SK-N-SH (cell line): ENCODE measurements at regions not wholly inside any gene's neighbourhood (a gene's known extent, or its start where the extent isn't known, plus 50 kb on each side); places are given as distances from the start of the nearest gene placed in this dataset.
A peak's percentile ranks its signal among the peaks of the same experiment; 100 is the strongest.

Experiments
- CTCF ChIA-PET: fragments of 300-600, 350-600 bp; formaldehyde crosslinking; extraction: SDS; loops from one replicate; lab custom pipeline; 2021; lab: Yijun Ruan, JAX
- POLR2A ChIA-PET: fragments of 350-600 bp; sonication (Branson Sonifier 250); formaldehyde crosslinking; extraction: SDS; loops from one replicate; lab custom pipeline; 2020; ENCODE audit warnings: antibody characterized with exemption, inconsistent platforms; lab: Yijun Ruan, JAX
- DNase-seq: peaks from one replicate; pipeline ENCODE4 v3.0.0; 2012
- H2AFZ ChIP-seq: fragments of 200-600 bp; sonication (generic); 2 replicates; pipeline ENCODE4 v1.8.1; 2016; ENCODE audit warnings: antibody characterized with exemption, mild to moderate bottlenecking, low read depth
- H3F3A ChIP-seq: fragments of 200-600 bp; sonication (generic); replicated peaks from 2 replicates; pipeline ENCODE3; 2016; ENCODE audit warnings: antibody characterized with exemption, mild to moderate bottlenecking; ENCODE audit not compliant: insufficient read depth
- H3K27ac ChIP-seq, 2 experiments: fragments of 200-500 bp in 1 of 2; fragments of 200-600 bp in 1 of 2; sonication (Bioruptor generic) in 1 of 2; sonication (generic), shearing (Covaris generic) in 1 of 2; 2 replicates each; pipeline versions ENCODE4 v1.5.1 to v1.6.1; 2014 to 2016; ENCODE audit warnings: low read depth in 2 of 2, inconsistent platforms in 1 of 2, low read length in 1 of 2, mild to moderate bottlenecking in 1 of 2, mixed read lengths in 1 of 2
- H3K27me3 ChIP-seq: fragments of 200-600 bp; sonication (generic), shearing (Covaris generic); 2 replicates; pipeline ENCODE4 v1.6.1; 2016; ENCODE audit warnings: mixed run types; ENCODE audit not compliant: insufficient read depth
- H3K36me3 ChIP-seq, 2 experiments: fragments of 200-500 bp in 1 of 2; fragments of 200-600 bp in 1 of 2; sonication (Bioruptor generic) in 1 of 2; sonication (generic) in 1 of 2; replicated peaks in 1 of 2; 2 replicates each; pipeline versions ENCODE3 to v1.5.1; 2014 to 2016; ENCODE audit warnings: low read length in 1 of 2, mild to moderate bottlenecking in 1 of 2; ENCODE audit not compliant: insufficient read depth in 2 of 2, control insufficient read depth in 1 of 2
- H3K4me1 ChIP-seq, 2 experiments: fragments of 200-500 bp in 1 of 2; fragments of 200-600 bp in 1 of 2; sonication (Bioruptor generic) in 1 of 2; sonication (generic), shearing (Covaris generic) in 1 of 2; 2 replicates each; pipeline versions ENCODE4 v1.5.1 to v1.6.1; 2014 to 2016; ENCODE audit warnings: low read depth in 1 of 2, low read length in 1 of 2, mixed run types in 1 of 2; ENCODE audit not compliant: insufficient read depth in 2 of 2, control insufficient read depth in 1 of 2
- H3K4me2 ChIP-seq: fragments of 200-600 bp; sonication (generic), shearing (Covaris generic); 2 replicates; pipeline ENCODE4 v1.6.1; 2017; ENCODE audit warnings: mixed run types
- H3K4me3 ChIP-seq, 2 experiments: fragments of 200-500 bp in 1 of 2; fragments of 200-600 bp in 1 of 2; sonication (Bioruptor generic) in 1 of 2; sonication (generic), shearing (Covaris generic) in 1 of 2; 2 replicates each; pipeline versions ENCODE4 v1.5.1 to v1.8.1; 2014 to 2016; ENCODE audit warnings: low read depth in 2 of 2, inconsistent platforms in 1 of 2, low read length in 1 of 2, mild to moderate bottlenecking in 1 of 2, mixed read lengths in 1 of 2, moderate library complexity in 1 of 2
- H3K79me2 ChIP-seq: fragments of 200-600 bp; sonication (generic); 2 replicates; pipeline ENCODE4 v1.8.1; 2017; ENCODE audit warnings: mild to moderate bottlenecking; ENCODE audit not compliant: insufficient read depth
- H3K9ac ChIP-seq: fragments of 200-600 bp; sonication (generic); 2 replicates; pipeline ENCODE4 v1.6.1; 2017; ENCODE audit warnings: mixed run types
- H3K9me2 ChIP-seq: fragments of 200-600 bp; sonication (generic); 2 replicates; pipeline ENCODE4 v1.6.1; 2017; ENCODE audit warnings: mixed run types
- H3K9me3 ChIP-seq: fragments of 200-600 bp; sonication (generic); 2 replicates; pipeline ENCODE4 v1.6.1; 2017; ENCODE audit warnings: mixed run types, mild to moderate bottlenecking, moderate library complexity
- H4K20me1 ChIP-seq: fragments of 200-600 bp; sonication (generic); 2 replicates; pipeline ENCODE4 v1.6.1; 2017; ENCODE audit warnings: mild to moderate bottlenecking, mixed run types; ENCODE audit not compliant: insufficient read depth
- EP300 ChIP-seq, 2 experiments: IDR thresholded peaks; 2 replicates each; pipeline versions ENCODE4 v1.4.0 to v1.6.1; 2012; ENCODE audit warnings: borderline replicate concordance in 1 of 2, low read depth in 1 of 2, low read length in 1 of 2
- EZH2phosphoT487 ChIP-seq: fragments of 200-600 bp; sonication (generic); IDR thresholded peaks from 2 replicates; pipeline ENCODE4 v1.6.1; 2017; ENCODE audit warnings: low read depth, mixed run types, mild to moderate bottlenecking, antibody characterized with exemption, moderate library complexity, borderline replicate concordance
- FOSL2 ChIP-seq: IDR thresholded peaks from 2 replicates; pipeline ENCODE4 v1.4.0; 2012; ENCODE audit warnings: low read depth, mild to moderate bottlenecking, moderate library complexity, borderline replicate concordance
- FOXJ3 ChIP-seq: sonication (generic); formaldehyde crosslinking; IDR thresholded peaks from 2 replicates; pipeline ENCODE4 v1.5.1; 2020; ENCODE audit warnings: mild to moderate bottlenecking, missing genetic modification reagents
- GABPA ChIP-seq: IDR thresholded peaks from 2 replicates; pipeline ENCODE4 v1.4.0; 2012; ENCODE audit warnings: low read depth, mild to moderate bottlenecking
- GATA2 ChIP-seq: sonication (generic); formaldehyde crosslinking; IDR thresholded peaks from 2 replicates; pipeline ENCODE4 v1.5.0; 2020; ENCODE audit warnings: mild to moderate bottlenecking, missing genetic modification reagents
- MEF2A ChIP-seq: IDR thresholded peaks from 2 replicates; pipeline ENCODE4 v1.4.0; 2012; ENCODE audit warnings: low read depth, borderline replicate concordance
- RFX5 ChIP-seq: IDR thresholded peaks from 2 replicates; pipeline ENCODE4 v1.6.1; 2012; ENCODE audit warnings: mild to moderate bottlenecking, improper control_type of control experiment, low read length
- RXRA ChIP-seq: IDR thresholded peaks from 2 replicates; pipeline ENCODE4 v1.4.0; 2012; ENCODE audit warnings: low read depth, mild to moderate bottlenecking, borderline replicate concordance
- WGBS: methylation state at CpG from one replicate; pipeline ENCODE4 v1.1.6; 2017; ENCODE audit warnings: low lambda C conversion rate; 5-methylcytosine and 5-hydroxymethylcytosine counted together
- TF ChIP-seq, protein P1 (sequence below): IDR thresholded peaks from 2 replicates; pipeline ENCODE4 v1.4.0; 2012; ENCODE audit warnings: low read depth, borderline replicate concordance
- TF ChIP-seq, protein P2 (sequence below): fragments of 150-350 bp; IDR thresholded peaks from 2 replicates; pipeline ENCODE4 v1.6.1; 2017; ENCODE audit warnings: antibody characterized with exemption, low read length, low read depth, borderline replicate concordance
- TF ChIP-seq, protein P3 (sequence below): IDR thresholded peaks from 2 replicates; pipeline ENCODE4 v1.4.0; 2012; ENCODE audit warnings: low read depth, borderline replicate concordance
- TF ChIP-seq, protein P4 (sequence below): IDR thresholded peaks from 2 replicates; pipeline ENCODE4; 2012

DNA sequence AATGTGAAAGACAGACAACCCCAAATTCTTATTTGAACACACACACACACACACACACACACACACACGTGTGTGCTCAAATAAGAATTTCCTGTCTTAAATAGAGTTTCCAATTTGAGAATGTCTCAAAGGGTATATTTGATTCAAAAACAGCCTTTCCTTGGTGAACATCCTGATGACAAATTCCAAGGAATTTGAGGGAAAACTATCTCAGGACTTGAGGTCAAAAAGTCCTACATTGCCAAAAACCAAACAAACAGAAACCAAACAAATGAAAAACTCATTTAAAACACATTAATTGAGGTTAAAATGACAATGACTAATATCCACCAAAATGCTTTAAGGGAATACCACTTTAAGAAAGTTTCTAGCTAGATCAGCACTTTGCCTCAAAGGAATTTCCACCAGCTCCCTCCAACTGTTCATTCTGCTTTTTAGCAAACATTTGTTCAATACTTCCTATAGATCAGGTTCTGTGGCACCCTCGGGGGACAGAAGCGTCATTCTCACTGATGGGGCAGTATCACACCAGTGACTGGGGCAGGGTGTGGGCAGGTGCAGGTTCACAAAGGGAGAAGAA, 232.1 kb upstream of the TRIB2 start:
- Histone ChIP-seq H3K9me2 (no peaks in the 10 kb centered on the region), H3K36me3 (no peaks in the 10 kb centered on the region), H4K20me1 (no peaks in the 10 kb centered on the region), H3K79me2 (no peaks in the 10 kb centered on the region), H2AFZ (no peak overlapping the region), H3K9me3 (no peaks in the 10 kb centered on the region), H3K4me1 (peaks cover 4 to 15% of the 10 kb centered on the region in 2 experiments; a peak in 3 of 4 replicates), H3K27me3 (no peaks in the 10 kb centered on the region), H3F3A (peaks cover 5% of the 10 kb centered on the region), H3K27ac (peak overlapping the region in 1 of 2 experiments; percentile 1; a peak in 1 of 4 replicates), H3K4me2 (no peak overlapping the region), H3K9ac (no peak overlapping the region), H3K4me3 (no peak overlapping the region)
- POLR2A ChIA-PET = no interaction called here
- CTCF ChIA-PET = no interaction called here
- TF ChIP-seq, protein P1, sequence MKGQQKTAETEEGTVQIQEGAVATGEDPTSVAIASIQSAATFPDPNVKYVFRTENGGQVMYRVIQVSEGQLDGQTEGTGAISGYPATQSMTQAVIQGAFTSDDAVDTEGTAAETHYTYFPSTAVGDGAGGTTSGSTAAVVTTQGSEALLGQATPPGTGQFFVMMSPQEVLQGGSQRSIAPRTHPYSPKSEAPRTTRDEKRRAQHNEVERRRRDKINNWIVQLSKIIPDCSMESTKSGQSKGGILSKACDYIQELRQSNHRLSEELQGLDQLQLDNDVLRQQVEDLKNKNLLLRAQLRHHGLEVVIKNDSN = no peak
- no peak for TF ChIP-seq GABPA
- no peak for TF ChIP-seq RXRA
- no peak for TF ChIP-seq EZH2phosphoT487
- TF ChIP-seq FOXJ3 (CRISPR knock-in tag) = no peak
- no peak for TF ChIP-seq RFX5
- WGBS = 77% methylated on average over 3 of the region's 3 CpGs
- DNase-seq = no peak

DNA sequence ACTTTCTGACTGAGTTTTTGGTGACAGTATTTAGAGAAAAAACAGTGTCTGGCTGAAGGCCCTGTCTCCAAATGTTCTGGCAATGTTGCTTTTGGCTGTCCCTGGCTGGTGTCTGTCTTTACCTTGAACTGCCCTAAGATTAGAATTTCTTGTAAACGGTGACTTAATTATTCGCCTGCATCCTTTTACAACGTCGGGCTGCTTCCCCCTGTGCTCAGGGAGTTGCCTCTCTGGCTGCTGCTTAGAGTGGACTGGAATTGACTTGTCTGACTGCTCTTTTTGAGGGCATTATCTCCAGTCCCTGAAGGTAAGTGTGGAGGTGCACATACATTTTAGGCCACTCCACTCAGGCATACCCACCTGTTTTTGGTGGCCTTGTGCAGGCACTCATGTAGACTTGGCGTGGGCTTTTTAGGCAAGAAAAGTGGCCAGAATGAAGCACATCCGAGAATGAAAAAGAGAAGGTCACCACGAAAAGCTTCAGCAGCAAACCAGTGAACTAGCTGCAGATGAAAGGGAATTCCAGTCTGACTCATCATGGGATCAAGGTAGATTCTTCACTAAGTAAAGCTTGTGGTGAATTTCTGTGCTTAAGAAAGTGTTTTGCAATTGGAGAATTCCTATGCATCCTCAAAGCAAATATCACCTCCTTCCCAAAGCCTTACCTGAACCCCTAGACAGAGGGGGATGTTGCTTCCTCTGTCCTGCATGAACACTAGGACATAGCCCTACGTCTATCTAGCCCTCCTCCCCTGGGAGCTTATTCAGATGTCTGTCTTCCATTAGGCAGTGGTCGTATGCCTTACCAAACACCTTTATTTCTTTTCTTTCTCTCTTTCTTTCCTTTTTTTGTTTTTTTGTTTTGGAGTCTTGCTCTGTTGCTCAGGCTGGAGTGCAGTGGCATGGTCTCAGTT, 230.3 kb upstream of the TRIB2 start:
- ChIA-PET POLR2A (no interaction called here), CTCF (interaction anchor here (0.6 kb wide), 1 partner anchor 657 kb away, joined by 3 read pairs; no protein-coding TSS in a partner anchor)
- no peak for DNase-seq
- 73% methylated on average over 9 of the region's 9 CpGs for WGBS
- TF ChIP-seq, protein P2, sequence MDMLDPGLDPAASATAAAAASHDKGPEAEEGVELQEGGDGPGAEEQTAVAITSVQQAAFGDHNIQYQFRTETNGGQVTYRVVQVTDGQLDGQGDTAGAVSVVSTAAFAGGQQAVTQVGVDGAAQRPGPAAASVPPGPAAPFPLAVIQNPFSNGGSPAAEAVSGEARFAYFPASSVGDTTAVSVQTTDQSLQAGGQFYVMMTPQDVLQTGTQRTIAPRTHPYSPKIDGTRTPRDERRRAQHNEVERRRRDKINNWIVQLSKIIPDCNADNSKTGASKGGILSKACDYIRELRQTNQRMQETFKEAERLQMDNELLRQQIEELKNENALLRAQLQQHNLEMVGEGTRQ = no peak
- no peak for TF ChIP-seq GATA2 (CRISPR knock-in tag)
- peak; percentile 43; the same call in 1 of the 2 replicates for TF ChIP-seq FOSL2
- TF ChIP-seq, protein P3, sequence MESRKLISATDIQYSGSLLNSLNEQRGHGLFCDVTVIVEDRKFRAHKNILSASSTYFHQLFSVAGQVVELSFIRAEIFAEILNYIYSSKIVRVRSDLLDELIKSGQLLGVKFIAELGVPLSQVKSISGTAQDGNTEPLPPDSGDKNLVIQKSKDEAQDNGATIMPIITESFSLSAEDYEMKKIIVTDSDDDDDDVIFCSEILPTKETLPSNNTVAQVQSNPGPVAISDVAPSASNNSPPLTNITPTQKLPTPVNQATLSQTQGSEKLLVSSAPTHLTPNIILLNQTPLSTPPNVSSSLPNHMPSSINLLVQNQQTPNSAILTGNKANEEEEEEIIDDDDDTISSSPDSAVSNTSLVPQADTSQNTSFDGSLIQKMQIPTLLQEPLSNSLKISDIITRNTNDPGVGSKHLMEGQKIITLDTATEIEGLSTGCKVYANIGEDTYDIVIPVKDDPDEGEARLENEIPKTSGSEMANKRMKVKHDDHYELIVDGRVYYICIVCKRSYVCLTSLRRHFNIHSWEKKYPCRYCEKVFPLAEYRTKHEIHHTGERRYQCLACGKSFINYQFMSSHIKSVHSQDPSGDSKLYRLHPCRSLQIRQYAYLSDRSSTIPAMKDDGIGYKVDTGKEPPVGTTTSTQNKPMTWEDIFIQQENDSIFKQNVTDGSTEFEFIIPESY = no peak
- TF ChIP-seq, protein P4, sequence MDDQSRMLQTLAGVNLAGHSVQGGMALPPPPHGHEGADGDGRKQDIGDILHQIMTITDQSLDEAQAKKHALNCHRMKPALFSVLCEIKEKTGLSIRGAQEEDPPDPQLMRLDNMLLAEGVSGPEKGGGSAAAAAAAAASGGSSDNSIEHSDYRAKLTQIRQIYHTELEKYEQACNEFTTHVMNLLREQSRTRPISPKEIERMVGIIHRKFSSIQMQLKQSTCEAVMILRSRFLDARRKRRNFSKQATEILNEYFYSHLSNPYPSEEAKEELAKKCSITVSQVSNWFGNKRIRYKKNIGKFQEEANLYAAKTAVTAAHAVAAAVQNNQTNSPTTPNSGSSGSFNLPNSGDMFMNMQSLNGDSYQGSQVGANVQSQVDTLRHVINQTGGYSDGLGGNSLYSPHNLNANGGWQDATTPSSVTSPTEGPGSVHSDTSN = no peak
- TF ChIP-seq EP300 (IDR thresholded peaks at IDR 0.05; ENCODE audit: borderline replicate concordance in 1 of 2, low read depth in 1 of 2, low read length in 1 of 2) = no peak
- TF ChIP-seq MEF2A = no peak
- H3K4me1 ChIP-seq = peaks cover 4 to 15% of the 10 kb centered on the region in 2 experiments; a peak in 2 of 4 replicates
- H3F3A ChIP-seq = peaks cover 3% of the 10 kb centered on the region
- no peak overlapping the region for H3K9ac ChIP-seq
- H4K20me1 ChIP-seq = no peaks in the 10 kb centered on the region
- no peaks in the 10 kb centered on the region for H3K27me3 ChIP-seq
- no peak overlapping the region for H3K4me2 ChIP-seq
- H3K9me3 ChIP-seq = no peaks in the 10 kb centered on the region
- H2AFZ ChIP-seq = no peak overlapping the region
- H3K9me2 ChIP-seq = no peaks in the 10 kb centered on the region
- H3K4me3 ChIP-seq = no peak overlapping the region
- H3K36me3 ChIP-seq = no peaks in the 10 kb centered on the region
- H3K27ac ChIP-seq = no peak overlapping the region
- H3K79me2 ChIP-seq = no peaks in the 10 kb centered on the region
